HFFc6 (cell line): ENCODE measurements at regions not wholly inside any gene's neighbourhood (a gene's known extent, or its start where the extent isn't known, plus 50 kb on each side); places are given as distances from the start of the nearest gene placed in this dataset.
A peak's percentile ranks its signal among the peaks of the same experiment; 100 is the strongest.

Source experiments
- DNase-seq: peaks from one replicate; pipeline ENCODE4 v3.0.0-alpha.2; 2018
- H3K27ac Mint-ChIP-seq: 2 replicates; pipeline ENCODE4 v1.8.0; 2020; ENCODE audit warnings: mild to moderate bottlenecking, mixed read lengths
- H3K27me3 Mint-ChIP-seq: 2 replicates; pipeline ENCODE4 v1.8.0; 2021; ENCODE audit warnings: mild to moderate bottlenecking, moderate library complexity, mixed read lengths; ENCODE audit not compliant: insufficient read depth
- H3K36me3 Mint-ChIP-seq: 2 replicates; pipeline ENCODE4 v1.8.0; 2021; ENCODE audit warnings: low read depth, mixed read lengths
- H3K4me1 Mint-ChIP-seq: 2 replicates; pipeline ENCODE4 v1.8.0; 2020; ENCODE audit warnings: low read depth, mixed read lengths
- H3K4me3 Mint-ChIP-seq: 2 replicates; pipeline ENCODE4 v1.8.0; 2020; ENCODE audit warnings: mild to moderate bottlenecking, moderate library complexity, mixed read lengths
- H3K9me3 Mint-ChIP-seq: 2 replicates; pipeline ENCODE4 v1.8.0; 2020; ENCODE audit warnings: mild to moderate bottlenecking, mixed read lengths
- TF ChIP-seq, protein P1 (sequence below): fragments of 200-600 bp; sonication (generic); IDR thresholded peaks from 2 replicates; pipeline ENCODE4 v1.5.0; 2021; ENCODE audit warnings: antibody characterized with exemption, mild to moderate bottlenecking

DNA sequence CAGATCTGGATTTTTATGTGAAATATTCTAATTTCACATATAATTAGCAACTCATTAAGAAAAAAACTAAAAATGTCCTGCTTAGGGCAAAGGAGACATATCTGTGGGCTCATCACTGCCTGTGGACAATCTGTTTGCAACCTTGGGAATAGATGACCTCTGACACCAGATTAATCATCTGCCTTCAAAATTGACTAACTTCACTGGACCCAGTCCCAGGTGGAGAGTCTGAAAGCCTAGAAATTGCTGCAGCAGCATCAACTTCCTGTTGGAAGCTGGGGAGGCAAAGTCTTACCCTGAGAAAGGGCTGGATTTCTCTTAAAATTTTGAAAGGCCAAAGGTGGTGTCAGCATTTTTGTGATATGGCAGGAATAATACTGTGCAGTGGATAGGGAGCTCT, 76.3 kb upstream of the TNC start:
- Mint-ChIP-seq H3K27me3 (no peaks in the 10 kb centered on the region), H3K9me3 (peaks cover 10% of the 10 kb centered on the region), H3K36me3 (peaks cover 11% of the 10 kb centered on the region), H3K4me1 (peaks cover 63% of the 10 kb centered on the region), H3K4me3 (no peak overlapping the region), H3K27ac (no peak overlapping the region)
- TF ChIP-seq, protein P1, sequence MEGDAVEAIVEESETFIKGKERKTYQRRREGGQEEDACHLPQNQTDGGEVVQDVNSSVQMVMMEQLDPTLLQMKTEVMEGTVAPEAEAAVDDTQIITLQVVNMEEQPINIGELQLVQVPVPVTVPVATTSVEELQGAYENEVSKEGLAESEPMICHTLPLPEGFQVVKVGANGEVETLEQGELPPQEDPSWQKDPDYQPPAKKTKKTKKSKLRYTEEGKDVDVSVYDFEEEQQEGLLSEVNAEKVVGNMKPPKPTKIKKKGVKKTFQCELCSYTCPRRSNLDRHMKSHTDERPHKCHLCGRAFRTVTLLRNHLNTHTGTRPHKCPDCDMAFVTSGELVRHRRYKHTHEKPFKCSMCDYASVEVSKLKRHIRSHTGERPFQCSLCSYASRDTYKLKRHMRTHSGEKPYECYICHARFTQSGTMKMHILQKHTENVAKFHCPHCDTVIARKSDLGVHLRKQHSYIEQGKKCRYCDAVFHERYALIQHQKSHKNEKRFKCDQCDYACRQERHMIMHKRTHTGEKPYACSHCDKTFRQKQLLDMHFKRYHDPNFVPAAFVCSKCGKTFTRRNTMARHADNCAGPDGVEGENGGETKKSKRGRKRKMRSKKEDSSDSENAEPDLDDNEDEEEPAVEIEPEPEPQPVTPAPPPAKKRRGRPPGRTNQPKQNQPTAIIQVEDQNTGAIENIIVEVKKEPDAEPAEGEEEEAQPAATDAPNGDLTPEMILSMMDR: no peak
- DNase-seq: no peak

DNA sequence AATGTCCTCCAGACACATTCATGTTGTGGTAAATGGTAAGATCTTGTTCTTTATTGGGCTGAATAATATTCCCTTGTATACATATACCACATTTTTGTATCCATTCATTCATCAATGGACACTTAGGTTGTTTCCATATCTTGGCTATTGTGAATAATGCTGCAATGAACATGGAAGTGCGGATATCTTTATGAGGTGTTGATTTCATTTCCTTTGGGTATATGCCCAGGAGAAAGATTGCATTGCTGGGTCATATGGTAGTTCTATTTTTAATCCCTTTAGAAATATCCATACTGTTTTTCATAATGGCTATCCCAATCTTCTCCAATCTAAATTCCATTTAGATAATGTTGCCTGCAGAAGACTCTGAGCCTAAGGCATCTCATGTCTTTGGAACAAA, 78.0 kb upstream of the TNC start:
- TF ChIP-seq, protein P1: no peak
- Mint-ChIP-seq H3K27ac (no peak overlapping the region), H3K4me3 (no peak overlapping the region), H3K9me3 (peaks cover 7% of the 10 kb centered on the region), H3K36me3 (peaks cover 8% of the 10 kb centered on the region), H3K27me3 (no peaks in the 10 kb centered on the region), H3K4me1 (peaks cover 72% of the 10 kb centered on the region)
- peak; percentile 34 for DNase-seq

DNA sequence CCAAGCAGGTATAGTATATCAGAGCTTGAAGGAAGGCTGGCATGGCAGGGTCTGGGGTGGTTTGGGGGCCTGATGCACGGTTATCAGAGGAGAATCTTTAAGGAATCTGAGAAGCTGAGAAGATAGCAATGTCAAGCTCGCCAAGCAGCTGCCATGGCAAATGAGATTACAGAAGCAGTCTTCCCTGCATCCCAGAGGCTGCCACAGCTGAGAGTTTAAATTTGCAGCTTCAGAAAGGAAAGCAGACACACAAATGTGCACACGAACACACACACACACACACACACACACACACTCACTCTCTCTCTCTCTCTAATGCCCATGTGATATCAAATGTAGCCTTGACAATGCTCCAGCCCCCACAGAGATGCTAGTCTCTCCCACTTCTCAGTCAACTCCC, 79.0 kb upstream of the TNC start:
- H3K9me3 Mint-ChIP-seq: no peaks in the 10 kb centered on the region; the same call in 1 of the 2 replicates
- H3K36me3 Mint-ChIP-seq: peaks cover 5% of the 10 kb centered on the region; the same call in 1 of the 2 replicates
- H3K27me3 Mint-ChIP-seq: no peaks in the 10 kb centered on the region
- H3K4me1 Mint-ChIP-seq: peaks cover 82% of the 10 kb centered on the region
- DNase-seq: no peak
- no peak overlapping the region for H3K4me3 Mint-ChIP-seq
- TF ChIP-seq, protein P1: no peak
- H3K27ac Mint-ChIP-seq: no peak overlapping the region

DNA sequence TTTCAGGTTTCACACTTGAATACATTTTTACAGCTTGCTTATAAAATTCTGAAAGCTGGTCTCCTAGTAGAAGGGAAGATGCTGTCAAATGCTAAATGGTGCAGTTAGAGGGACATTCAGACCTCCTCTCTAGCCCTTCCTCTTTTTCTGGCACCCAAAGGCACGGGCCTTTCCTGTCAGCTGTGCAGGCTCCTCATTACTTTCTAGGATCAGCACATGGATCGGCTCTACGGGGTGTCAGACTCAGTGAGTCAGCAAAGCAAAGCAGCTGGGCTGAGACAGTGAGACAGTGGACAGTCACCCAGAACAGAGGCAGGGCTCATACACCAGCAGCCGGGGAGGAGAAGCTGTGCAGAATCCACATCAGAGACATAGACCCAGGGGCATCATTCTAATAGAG, 80.0 kb upstream of the TNC start:
- H3K36me3 Mint-ChIP-seq: peaks cover 5% of the 10 kb centered on the region; the same call in 1 of the 2 replicates
- H3K27ac Mint-ChIP-seq: no peak overlapping the region
- DNase-seq: peak; percentile 52
- peaks cover 87% of the 10 kb centered on the region for H3K4me1 Mint-ChIP-seq
- no peaks in the 10 kb centered on the region for H3K27me3 Mint-ChIP-seq
- H3K9me3 Mint-ChIP-seq: no peaks in the 10 kb centered on the region; the same call in 1 of the 2 replicates
- TF ChIP-seq, protein P1: no peak
- peak overlapping the region; percentile 18; the same call in 1 of the 2 replicates for H3K4me3 Mint-ChIP-seq

DNA sequence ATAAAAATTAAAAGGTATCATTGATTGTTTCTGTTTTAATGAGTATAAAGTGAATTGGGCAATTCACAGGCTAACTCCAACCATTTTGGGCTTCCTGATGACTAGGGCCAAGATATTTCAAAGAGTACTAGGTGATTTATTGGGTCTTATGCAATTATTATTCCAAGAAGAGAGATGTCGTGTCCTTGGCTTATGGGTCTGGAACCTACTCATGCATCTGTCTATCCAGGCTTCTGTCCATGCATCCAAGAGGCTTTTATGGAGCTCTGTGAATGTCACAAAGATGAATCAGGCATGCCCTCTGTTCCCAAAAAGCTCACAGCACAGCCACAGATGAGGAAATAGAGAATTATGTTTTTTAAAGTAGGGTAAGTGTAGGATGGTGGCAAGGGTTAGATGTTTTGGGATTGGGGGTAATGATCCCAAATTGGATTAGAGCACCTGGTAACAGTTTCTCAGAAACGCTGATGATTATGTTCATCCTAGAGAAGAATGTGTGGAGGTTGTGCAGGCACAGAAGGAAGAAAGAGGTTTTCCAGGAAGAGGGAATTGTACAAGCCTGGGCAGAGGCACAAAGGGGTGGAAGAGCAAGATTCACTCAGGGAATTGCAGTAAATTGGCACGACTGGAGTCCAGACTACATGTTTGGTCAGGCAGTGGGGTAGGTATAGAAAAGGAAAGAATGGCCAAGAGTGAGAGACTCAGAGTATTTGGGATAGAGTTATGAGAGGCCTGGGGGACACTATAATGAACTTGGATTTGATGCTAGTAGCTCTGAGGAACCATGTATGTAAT, 83.0 kb upstream of the TNC start:
- Mint-ChIP-seq H3K9me3 (no peaks in the 10 kb centered on the region), H3K4me3 (no peak overlapping the region), H3K36me3 (no peaks in the 10 kb centered on the region), H3K27ac (peak overlapping the region; percentile 2; the same call in 1 of the 2 replicates), H3K4me1 (peaks cover 90% of the 10 kb centered on the region), H3K27me3 (no peaks in the 10 kb centered on the region)
- TF ChIP-seq, protein P1: no peak
- peak; percentile 57 for DNase-seq
